NT2/D1 (cell line): ENCODE measurements at regions not wholly inside any gene's neighbourhood (a gene's known extent, or its start where the extent isn't known, plus 50 kb on each side); places are given as distances from the start of the nearest gene placed in this dataset.

Source experiments
- DNase-seq: peaks from one replicate; pipeline ENCODE4 v3.0.0-alpha.2; 2011; ENCODE audit warnings: low read depth, low spot score
- H3K27me3 ChIP-seq: 2 replicates; pipeline ENCODE4 v1.6.0; 2011; ENCODE audit warnings: mild to moderate bottlenecking; ENCODE audit not compliant: insufficient read length, insufficient read depth
- H3K36me3 ChIP-seq: 2 replicates; pipeline ENCODE4 v1.6.1; 2011; ENCODE audit warnings: mild to moderate bottlenecking, low read length, mixed read lengths; ENCODE audit not compliant: insufficient read depth, insufficient read length
- H3K4me1 ChIP-seq: 2 replicates; pipeline ENCODE4 v1.5.1; 2011; ENCODE audit not compliant: insufficient read depth, insufficient read length
- H3K4me3 ChIP-seq: 2 replicates; pipeline ENCODE4 v1.5.1; 2011; ENCODE audit warnings: low read depth; ENCODE audit not compliant: insufficient read length
- H3K9ac ChIP-seq: 2 replicates; pipeline ENCODE4 v1.6.0; 2011; ENCODE audit warnings: low read depth; ENCODE audit not compliant: insufficient read length
- H3K9me3 ChIP-seq: 2 replicates; pipeline ENCODE4 v1.5.1; 2011; ENCODE audit warnings: mild to moderate bottlenecking, low read length; ENCODE audit not compliant: insufficient read depth
- SUZ12 ChIP-seq: IDR thresholded peaks from 2 replicates; pipeline ENCODE4 v1.6.1; 2011; ENCODE audit not compliant: insufficient read length, insufficient read depth; ENCODE audit errors: extremely low read depth
- YY1 ChIP-seq: IDR thresholded peaks from 2 replicates; pipeline ENCODE4 v1.6.1; 2011; ENCODE audit not compliant: insufficient read length, insufficient read depth
- ZNF274 ChIP-seq: IDR thresholded peaks from 2 replicates; pipeline ENCODE4 v1.6.1; 2011; ENCODE audit warnings: mild to moderate bottlenecking, low read depth, low read length

GRCh38 chr13:83414393-83414792 lies 467.9 kb downstream of the SLITRK1 start:
- DNase-seq: no peak
- no peaks in the 10 kb centered on the region for H3K9me3 ChIP-seq
- H3K36me3 ChIP-seq: no peaks in the 10 kb centered on the region
- no peaks in the 10 kb centered on the region for H3K4me1 ChIP-seq
- no peak overlapping the region for H3K4me3 ChIP-seq
- no peak for TF ChIP-seq YY1
- no peak for TF ChIP-seq SUZ12
- no peak for TF ChIP-seq ZNF274
- no peak overlapping the region for H3K9ac ChIP-seq
- no peaks in the 10 kb centered on the region for H3K27me3 ChIP-seq

DNA sequence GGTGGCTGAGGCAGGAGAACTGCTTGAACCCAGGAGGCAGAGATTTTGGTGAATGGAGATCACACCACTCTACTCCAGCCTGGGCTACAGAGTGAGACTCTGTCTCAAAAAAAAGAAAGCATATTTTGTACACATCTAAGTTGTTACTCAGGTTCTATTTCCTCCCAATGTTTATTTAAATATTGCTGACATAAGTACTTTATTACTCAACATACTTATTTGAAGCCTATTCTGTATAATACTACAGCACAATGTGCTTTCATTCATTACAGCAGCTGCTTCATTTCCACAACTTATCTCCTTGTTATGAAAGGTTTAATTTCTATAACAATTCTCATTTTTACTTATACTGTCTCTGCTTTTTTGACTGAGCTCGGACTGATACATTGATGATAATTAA lies 495.7 kb downstream of the SLITRK1 start:
- no peak overlapping the region for H3K9ac ChIP-seq
- DNase-seq: no peak

GRCh38 chr13:83378908-83379307 lies 503.4 kb downstream of the SLITRK1 start:
- no peak for DNase-seq
- H3K4me3 ChIP-seq: no peak overlapping the region
- H3K9ac ChIP-seq: no peak overlapping the region
- TF ChIP-seq SUZ12: no peak
- no peak for TF ChIP-seq ZNF274
- no peak for TF ChIP-seq YY1
- no peaks in the 10 kb centered on the region for H3K4me1 ChIP-seq
- H3K36me3 ChIP-seq: no peaks in the 10 kb centered on the region
- H3K9me3 ChIP-seq: no peaks in the 10 kb centered on the region
- H3K27me3 ChIP-seq: no peaks in the 10 kb centered on the region

More for the DNA sequence above, 495.7 kb downstream of the SLITRK1 start:
- no peaks in the 10 kb centered on the region for H3K27me3 ChIP-seq
- no peak overlapping the region for H3K4me3 ChIP-seq
- no peaks in the 10 kb centered on the region for H3K9me3 ChIP-seq
- H3K4me1 ChIP-seq: no peaks in the 10 kb centered on the region
- TF ChIP-seq ZNF274 (no peak), SUZ12 (no peak), YY1 (no peak)
- H3K36me3 ChIP-seq: no peaks in the 10 kb centered on the region

- TF ChIP-seq SUZ12 (no peak), ZNF274 (no peak), YY1 (no peak)
- H3K4me1 ChIP-seq: no peaks in the 10 kb centered on the region
These were observed 504.8 kb downstream of the SLITRK1 start for GRCh38 chr13:83377491-83377890.

DNA sequence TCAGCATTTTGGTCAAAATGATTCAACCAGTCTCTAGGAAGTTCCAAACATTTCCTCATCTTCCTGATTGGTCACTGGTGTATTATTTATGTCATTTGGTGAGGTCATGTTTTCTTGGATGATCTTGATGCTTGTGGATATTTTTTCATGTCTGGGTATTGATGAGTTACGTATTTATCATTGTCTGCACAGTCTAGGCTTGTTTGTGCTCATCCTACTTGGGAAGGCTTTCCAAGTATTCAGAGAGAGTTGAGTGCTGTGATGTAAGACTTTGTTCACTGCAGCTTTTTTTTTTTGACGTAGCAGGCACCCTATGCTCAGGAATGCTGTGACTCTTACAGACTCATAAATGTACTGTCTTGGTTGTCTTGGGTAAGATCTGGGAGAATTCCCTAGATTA lies 509.5 kb downstream of the SLITRK1 start:
- Histone ChIP-seq H3K27me3 (no peaks in the 10 kb centered on the region), H3K36me3 (no peaks in the 10 kb centered on the region), H3K9ac (no peak overlapping the region), H3K9me3 (no peaks in the 10 kb centered on the region), H3K4me3 (no peak overlapping the region), H3K4me1 (no peaks in the 10 kb centered on the region)
- no peak for TF ChIP-seq YY1
- TF ChIP-seq ZNF274: no peak
- no peak for TF ChIP-seq SUZ12
- no peak for DNase-seq

More at GRCh38 chr13:83377491-83377890, 504.8 kb downstream of the SLITRK1 start:
- no peak for DNase-seq
- Histone ChIP-seq H3K4me3 (no peak overlapping the region), H3K27me3 (no peaks in the 10 kb centered on the region), H3K9ac (no peak overlapping the region), H3K36me3 (no peaks in the 10 kb centered on the region), H3K9me3 (no peaks in the 10 kb centered on the region)

GRCh38 chr13:83365723-83366122 lies 516.6 kb downstream of the SLITRK1 start:
- Histone ChIP-seq H3K9me3 (no peaks in the 10 kb centered on the region), H3K9ac (no peak overlapping the region), H3K4me1 (no peaks in the 10 kb centered on the region), H3K36me3 (no peaks in the 10 kb centered on the region), H3K4me3 (no peak overlapping the region), H3K27me3 (no peaks in the 10 kb centered on the region)
- DNase-seq: no peak
- TF ChIP-seq SUZ12 (no peak), YY1 (no peak), ZNF274 (no peak)

- no peak for DNase-seq
- Histone ChIP-seq H3K4me1 (no peaks in the 10 kb centered on the region), H3K36me3 (no peaks in the 10 kb centered on the region), H3K4me3 (no peak overlapping the region), H3K9ac (no peak overlapping the region), H3K9me3 (no peaks in the 10 kb centered on the region), H3K27me3 (no peaks in the 10 kb centered on the region)
- no peak for TF ChIP-seq YY1
- no peak for TF ChIP-seq SUZ12
- no peak for TF ChIP-seq ZNF274
These were observed 527.2 kb downstream of the SLITRK1 start for GRCh38 chr13:83355041-83355440.

DNA sequence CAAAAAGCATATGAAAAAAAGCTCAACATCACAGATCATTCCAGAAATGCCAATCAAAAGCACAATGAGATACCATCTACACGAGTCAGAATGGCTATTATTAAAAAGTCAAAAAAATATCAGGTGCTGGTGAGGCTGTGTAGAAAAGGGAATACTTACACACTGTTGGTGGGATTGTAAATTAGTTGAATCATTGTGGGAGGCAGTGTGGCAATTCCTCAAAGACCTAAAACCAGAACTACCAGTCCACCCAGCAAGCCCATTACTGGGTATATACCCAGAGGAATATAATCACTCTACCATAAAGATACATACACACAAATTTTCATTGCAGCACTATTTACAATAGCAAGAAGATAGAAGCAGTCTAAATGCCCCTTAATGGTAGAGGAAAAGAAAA lies 529.9 kb downstream of the SLITRK1 start:
- no peaks in the 10 kb centered on the region for H3K36me3 ChIP-seq

More for the DNA sequence above, 529.9 kb downstream of the SLITRK1 start:
- no peak for TF ChIP-seq ZNF274
- TF ChIP-seq YY1: no peak
- no peak for TF ChIP-seq SUZ12
- no peaks in the 10 kb centered on the region for H3K9me3 ChIP-seq
- no peaks in the 10 kb centered on the region for H3K27me3 ChIP-seq
- H3K4me1 ChIP-seq: no peaks in the 10 kb centered on the region
- no peak for DNase-seq
- no peak overlapping the region for H3K4me3 ChIP-seq
- H3K9ac ChIP-seq: no peak overlapping the region
